Astrocyte (in vitro differentiated cells and primary cell): ENCODE measurements at regions not wholly inside any gene's neighbourhood (a gene's known extent, or its start where the extent isn't known, plus 50 kb on each side); places are given as distances from the start of the nearest gene placed in this dataset.

Experiments
- EZH2 ChIP-seq: IDR thresholded peaks from 2 replicates; pipeline ENCODE4 v1.6.1; 2012; ENCODE audit warnings: mild to moderate bottlenecking, low read length, inconsistent platforms; ENCODE audit not compliant: insufficient read depth
- TF ChIP-seq, protein P1 (sequence below): IDR thresholded peaks from 2 replicates; pipeline ENCODE4 v1.5.1; 2011; ENCODE audit warnings: low read depth, mild to moderate bottlenecking, inconsistent platforms, low read length, moderate library complexity; ENCODE audit not compliant: insufficient read depth

DNA sequence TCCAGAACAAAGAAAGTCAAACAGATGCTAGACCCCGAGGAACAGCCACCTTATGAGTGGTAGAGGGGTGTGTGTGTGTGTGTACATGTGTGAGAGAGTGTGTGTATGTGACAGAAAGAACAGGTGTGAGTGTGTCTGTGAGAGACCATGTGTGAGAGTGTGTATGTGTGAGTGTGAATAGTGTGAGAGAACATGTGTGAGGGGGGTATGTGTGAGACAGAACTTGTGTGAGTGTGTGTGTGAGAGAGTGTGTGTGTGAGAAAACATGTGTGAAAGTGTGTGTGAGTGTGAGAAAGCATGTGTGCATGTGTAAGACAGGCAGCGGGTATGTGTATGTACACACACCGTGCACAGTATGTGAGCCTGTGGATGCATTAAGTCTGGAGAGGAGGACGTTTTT lies 214.3 kb downstream of the SP3 start:
- no peak for TF ChIP-seq EZH2
- TF ChIP-seq, protein P1, sequence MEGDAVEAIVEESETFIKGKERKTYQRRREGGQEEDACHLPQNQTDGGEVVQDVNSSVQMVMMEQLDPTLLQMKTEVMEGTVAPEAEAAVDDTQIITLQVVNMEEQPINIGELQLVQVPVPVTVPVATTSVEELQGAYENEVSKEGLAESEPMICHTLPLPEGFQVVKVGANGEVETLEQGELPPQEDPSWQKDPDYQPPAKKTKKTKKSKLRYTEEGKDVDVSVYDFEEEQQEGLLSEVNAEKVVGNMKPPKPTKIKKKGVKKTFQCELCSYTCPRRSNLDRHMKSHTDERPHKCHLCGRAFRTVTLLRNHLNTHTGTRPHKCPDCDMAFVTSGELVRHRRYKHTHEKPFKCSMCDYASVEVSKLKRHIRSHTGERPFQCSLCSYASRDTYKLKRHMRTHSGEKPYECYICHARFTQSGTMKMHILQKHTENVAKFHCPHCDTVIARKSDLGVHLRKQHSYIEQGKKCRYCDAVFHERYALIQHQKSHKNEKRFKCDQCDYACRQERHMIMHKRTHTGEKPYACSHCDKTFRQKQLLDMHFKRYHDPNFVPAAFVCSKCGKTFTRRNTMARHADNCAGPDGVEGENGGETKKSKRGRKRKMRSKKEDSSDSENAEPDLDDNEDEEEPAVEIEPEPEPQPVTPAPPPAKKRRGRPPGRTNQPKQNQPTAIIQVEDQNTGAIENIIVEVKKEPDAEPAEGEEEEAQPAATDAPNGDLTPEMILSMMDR, result no peak
